Testis (tissue), 2 donors: ENCODE measurements at regions not wholly inside any gene's neighbourhood (a gene's known extent, or its start where the extent isn't known, plus 50 kb on each side); places are given as distances from the start of the nearest gene placed in this dataset.

ENCODE experiments used
- POLR2A ChIP-seq: fragments of 450-650 bp; IDR thresholded peaks from one replicate; pipeline ENCODE4 v1.6.1; 2017; ENCODE audit warnings: antibody characterized with exemption, mild to moderate bottlenecking, moderate library complexity
- TF ChIP-seq, protein P1 (sequence below), 3 experiments: fragments of 450-650 bp in 2 of 3; fragments of 200-600 bp in 1 of 3; sonication (generic) in 1 of 3; IDR thresholded peaks; one replicate each; pipeline ENCODE4 v1.5.1; 2016 to 2019; ENCODE audit warnings: antibody characterized with exemption in 3 of 3, mild to moderate bottlenecking in 2 of 3, moderate library complexity in 1 of 3

DNA sequence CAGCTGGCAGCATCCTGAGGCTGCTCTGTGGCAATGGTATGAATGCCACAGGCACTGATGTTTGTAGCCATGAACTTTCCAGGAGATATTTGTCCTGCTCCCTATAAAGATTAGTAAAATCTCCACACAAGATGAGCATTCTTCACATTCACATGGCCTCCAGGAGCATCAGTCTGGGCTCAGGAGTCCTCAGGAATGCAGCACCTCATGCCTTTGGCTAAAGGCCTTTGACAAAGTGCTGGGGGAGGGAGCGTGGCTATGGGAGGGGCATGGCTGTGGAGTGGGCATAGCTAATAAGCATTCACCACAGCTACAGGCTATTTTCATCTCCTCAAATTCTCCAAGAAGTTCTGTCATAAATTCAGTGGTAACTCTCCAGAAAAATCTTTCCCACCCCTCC is 90.5 kb upstream of the LY86 start:
- TF ChIP-seq, protein P1, sequence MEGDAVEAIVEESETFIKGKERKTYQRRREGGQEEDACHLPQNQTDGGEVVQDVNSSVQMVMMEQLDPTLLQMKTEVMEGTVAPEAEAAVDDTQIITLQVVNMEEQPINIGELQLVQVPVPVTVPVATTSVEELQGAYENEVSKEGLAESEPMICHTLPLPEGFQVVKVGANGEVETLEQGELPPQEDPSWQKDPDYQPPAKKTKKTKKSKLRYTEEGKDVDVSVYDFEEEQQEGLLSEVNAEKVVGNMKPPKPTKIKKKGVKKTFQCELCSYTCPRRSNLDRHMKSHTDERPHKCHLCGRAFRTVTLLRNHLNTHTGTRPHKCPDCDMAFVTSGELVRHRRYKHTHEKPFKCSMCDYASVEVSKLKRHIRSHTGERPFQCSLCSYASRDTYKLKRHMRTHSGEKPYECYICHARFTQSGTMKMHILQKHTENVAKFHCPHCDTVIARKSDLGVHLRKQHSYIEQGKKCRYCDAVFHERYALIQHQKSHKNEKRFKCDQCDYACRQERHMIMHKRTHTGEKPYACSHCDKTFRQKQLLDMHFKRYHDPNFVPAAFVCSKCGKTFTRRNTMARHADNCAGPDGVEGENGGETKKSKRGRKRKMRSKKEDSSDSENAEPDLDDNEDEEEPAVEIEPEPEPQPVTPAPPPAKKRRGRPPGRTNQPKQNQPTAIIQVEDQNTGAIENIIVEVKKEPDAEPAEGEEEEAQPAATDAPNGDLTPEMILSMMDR (IDR thresholded peaks at IDR 0.05) = no peak
- no peak for TF ChIP-seq POLR2A
